Hepatocyte (in vitro differentiated cells): ENCODE measurements at regions not wholly inside any gene's neighbourhood (a gene's known extent, or its start where the extent isn't known, plus 50 kb on each side); places are given as distances from the start of the nearest gene placed in this dataset.

ENCODE experiments used
- CTCF ChIP-seq: fragments of 200-600 bp; sonication (generic); IDR thresholded peaks from 2 replicates; pipeline ENCODE4 v1.5.1; 2016; ENCODE audit warnings: antibody characterized with exemption, mild to moderate bottlenecking; ENCODE audit not compliant: poor library complexity
- EZH2 ChIP-seq: fragments of 200-600 bp; sonication (generic); IDR thresholded peaks from 2 replicates; pipeline ENCODE4 v1.6.1; 2016; ENCODE audit warnings: antibody characterized with exemption, mild to moderate bottlenecking, borderline replicate concordance

GRCh38 chr5:78706825-78707224 is 58.3 kb upstream of the LHFPL2 start:
- TF ChIP-seq CTCF (no peak), EZH2 (no peak)
